EH (cell line): ENCODE measurements at regions not wholly inside any gene's neighbourhood (a gene's known extent, or its start where the extent isn't known, plus 50 kb on each side); places are given as distances from the start of the nearest gene placed in this dataset.
"Not testable (repeated sequence)": the region's sequence is repeated elsewhere in the genome, so short reads cannot be mapped to it uniquely, and the experiment has no call there.

Source experiments
- DNase-seq: peaks from one replicate; pipeline ENCODE4 v3.0.0-alpha.2; 2015; ENCODE audit warnings: low read depth

- DNase-seq = no peak
These were observed 703.4 kb downstream of the EPHA7 start for GRCh38 chr6:92715991-92716390.

DNA sequence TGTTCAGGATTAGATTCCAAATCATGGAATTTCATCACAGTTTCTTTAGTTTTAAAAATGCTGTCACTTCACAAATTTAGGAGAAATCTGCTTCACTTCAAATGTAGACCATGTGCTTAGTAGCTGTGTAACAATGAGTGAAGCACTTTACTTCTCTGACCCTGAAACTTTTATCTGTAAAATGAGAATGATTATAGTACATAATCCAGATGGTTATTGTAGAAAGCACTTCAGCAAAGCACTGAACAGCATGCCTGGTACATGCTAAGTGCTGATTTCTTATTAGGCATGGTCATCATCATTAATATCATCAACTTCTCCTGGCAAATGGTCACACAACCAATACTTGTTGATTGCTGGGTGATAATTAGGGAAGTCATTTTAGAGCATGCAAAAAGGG lies 705.0 kb downstream of the EPHA7 start:
- DNase-seq = no peak

GRCh38 chr6:92710048-92710447 lies 709.3 kb downstream of the EPHA7 start:
- no peak for DNase-seq

- no peak for DNase-seq
These were observed 710.4 kb downstream of the EPHA7 start for GRCh38 chr6:92708945-92709344.

DNA sequence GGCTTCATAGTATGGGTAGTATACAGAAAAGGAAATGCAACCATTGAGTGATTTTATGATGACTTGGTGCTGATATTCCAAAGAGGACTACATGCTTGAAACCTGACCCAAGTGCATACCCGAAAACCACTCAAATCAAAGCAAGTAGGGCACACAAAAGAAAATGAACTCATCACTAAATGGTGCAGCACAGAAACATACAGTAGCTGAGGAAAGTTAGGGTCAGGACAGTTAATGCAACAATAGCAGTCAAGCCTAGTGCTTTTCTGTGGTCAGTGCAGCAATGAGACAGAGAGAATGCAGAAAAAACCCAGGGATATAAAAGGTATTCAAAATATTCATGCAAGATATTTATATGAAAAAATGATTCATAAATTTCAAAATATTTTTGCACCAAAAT lies 711.1 kb downstream of the EPHA7 start:
- DNase-seq = no peak

- DNase-seq = no peak
These were observed 712.4 kb downstream of the EPHA7 start for GRCh38 chr6:92706976-92707375.

DNA sequence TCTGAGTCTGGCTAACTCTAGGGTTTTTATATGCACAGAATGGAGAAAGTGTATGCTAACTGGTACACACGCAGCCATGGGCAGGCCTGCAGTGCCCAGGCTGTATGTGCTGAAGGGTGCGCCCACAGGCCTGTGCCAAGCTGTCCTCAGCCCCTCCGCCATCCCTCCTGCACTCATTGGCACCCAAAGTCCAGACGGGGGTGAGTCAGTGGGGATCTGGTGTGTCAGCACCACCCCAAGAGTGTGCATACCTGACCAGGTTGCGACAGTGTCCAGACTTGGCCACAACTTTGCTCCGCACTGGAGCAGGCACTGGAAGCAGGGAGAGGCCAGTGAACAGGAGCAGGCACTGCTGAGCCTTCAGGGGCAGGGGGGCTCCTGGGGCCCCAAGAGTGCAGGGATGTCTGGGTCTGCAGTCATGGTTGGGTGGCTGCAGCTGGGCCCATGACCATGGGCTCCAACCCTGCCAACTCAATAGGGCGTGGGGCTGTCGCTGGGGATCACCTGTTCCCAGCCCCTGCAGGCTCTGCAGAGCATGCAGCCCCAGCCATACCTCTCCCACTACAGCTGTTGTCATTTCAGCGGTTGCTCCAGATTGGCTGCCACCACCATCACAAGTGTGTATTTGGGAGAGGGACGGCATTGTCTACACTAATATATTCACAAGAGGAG lies 717.8 kb downstream of the EPHA7 start:
- no peak for DNase-seq

DNA sequence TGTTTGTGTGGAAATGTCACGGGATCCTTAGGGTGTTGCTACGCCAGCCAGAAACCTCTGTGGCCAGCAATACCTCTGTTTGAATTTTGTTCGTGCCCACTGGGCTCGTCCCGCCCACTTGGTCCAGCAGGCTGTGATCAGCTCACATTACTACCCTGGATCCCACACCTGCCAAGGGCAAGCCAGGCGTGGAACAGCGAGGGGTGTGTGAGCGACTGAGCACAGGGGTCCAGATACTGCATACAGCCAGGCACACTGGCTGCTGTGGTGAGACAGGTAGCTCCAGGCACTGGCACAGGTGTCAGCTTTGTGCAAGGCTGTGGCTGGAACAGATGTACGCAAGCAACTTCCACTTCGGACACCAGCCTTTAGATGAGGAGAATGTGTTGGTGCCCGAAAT lies 718.9 kb downstream of the EPHA7 start:
- DNase-seq = no peak

GRCh38 chr6:92690997-92691599 lies 728.3 kb downstream of the EPHA7 start:
- no peak for DNase-seq

GRCh38 chr6:92688342-92688741 lies 731.0 kb downstream of the EPHA7 start:
- DNase-seq = no peak

- DNase-seq = no peak
These were observed 732.1 kb downstream of the EPHA7 start for GRCh38 chr6:92687278-92687677.

- no peak for DNase-seq
These were observed 735.0 kb downstream of the EPHA7 start for GRCh38 chr6:92684386-92684785.

- no peak for DNase-seq
These were observed 735.6 kb downstream of the EPHA7 start for GRCh38 chr6:92683748-92684147.

DNA sequence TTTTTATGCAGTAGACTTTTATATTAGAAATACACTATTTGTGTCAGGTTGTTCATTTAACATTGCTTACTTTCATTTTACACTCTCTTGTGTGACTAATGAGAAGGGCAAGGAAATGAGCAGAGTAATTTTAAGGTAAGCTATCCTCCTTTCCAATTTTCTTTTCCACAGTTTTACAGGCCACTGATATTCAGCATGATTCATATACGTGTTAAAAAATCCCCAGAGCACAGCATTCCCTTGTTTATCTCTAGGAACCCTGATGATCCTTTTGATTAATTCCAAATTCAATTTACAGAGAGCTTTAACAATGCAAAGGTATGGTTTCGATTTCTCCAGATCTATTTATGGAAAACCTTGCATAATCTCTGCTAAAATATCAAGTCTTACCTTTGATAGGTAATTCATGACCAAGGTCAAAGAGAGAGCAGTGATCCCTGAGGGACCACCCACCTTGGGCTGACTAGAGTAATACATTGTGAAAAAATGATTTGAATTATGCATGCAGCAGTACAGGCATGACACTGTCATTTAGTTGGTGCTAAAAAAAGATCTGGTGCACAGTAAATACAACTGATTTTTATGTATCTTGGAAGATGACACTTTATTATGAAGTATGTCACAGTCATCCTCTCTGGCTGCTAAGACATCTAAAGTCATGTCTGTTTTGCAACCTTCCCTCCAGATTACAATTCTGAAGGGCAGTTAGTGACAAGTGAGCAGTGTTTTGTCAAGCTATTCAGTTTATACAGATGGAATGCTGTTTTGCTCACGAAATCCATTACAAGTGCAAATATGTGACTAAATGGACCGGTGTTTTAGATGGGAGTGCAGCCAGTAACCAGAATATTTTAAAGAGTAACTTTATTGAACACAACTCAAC lies 736.6 kb downstream of the EPHA7 start:
- no peak for DNase-seq

DNA sequence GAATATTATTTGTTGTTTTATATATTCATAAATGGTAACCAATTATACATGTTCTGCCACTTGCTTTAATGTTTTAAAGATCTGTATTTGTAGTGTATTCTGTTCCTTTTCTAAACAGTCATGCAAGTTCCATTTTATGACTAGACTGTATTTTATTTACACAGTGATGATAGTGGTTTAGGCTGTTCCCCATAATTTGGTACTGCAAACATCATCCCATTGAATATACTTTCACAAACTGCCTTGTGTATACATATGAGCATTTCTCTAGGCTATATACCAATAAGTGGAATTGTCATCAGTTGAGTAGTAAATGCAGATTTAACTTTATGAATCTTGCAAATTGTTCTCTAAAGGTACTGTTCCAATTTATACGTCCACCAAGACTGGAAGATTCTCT lies 738.0 kb downstream of the EPHA7 start:
- DNase-seq = no peak

DNA sequence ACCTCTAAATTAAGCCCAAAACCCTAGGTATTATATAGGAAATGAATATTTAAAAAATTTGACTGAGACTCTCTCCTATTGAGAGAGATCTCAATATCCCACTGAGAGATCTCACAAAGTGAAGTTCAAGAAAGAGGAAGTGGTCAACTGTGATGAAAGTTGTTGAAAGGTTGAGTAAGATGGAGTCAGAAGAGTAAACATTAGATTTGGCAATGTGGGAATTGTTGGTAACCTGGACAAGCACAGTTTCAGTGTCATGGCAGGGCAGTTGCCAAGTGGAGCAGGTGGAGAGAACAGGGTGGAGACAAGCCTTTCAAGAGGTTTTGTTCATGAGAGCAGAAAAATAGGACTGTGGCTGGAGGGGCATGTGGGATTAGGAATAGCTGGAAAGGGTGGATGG lies 747.9 kb downstream of the EPHA7 start:
- DNase-seq = not testable (repeated sequence)

DNA sequence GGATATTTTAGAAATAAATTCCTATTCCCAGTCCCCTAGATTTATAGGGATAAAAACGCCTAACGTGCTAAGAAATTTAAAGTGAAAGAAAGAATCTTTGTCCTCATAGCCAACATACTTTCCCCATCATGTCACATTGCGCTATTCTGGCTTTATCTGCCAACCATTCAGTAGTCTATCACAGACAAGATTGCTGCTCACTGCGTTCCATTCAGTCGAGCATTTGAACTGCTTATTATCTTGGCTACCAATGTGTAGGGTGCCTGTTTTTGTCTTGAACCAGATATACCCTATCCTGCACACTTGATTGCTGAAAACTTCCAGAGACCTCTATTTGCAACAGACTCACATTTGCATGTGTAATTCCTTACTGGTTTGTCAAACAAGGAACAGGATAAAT lies 751.5 kb downstream of the EPHA7 start:
- DNase-seq = no peak

- DNase-seq = no peak
These were observed 770.8 kb downstream of the EPHA7 start for GRCh38 chr6:92648364-92649086.

GRCh38 chr6:92647630-92648029 lies 771.7 kb downstream of the EPHA7 start:
- no peak for DNase-seq

DNA sequence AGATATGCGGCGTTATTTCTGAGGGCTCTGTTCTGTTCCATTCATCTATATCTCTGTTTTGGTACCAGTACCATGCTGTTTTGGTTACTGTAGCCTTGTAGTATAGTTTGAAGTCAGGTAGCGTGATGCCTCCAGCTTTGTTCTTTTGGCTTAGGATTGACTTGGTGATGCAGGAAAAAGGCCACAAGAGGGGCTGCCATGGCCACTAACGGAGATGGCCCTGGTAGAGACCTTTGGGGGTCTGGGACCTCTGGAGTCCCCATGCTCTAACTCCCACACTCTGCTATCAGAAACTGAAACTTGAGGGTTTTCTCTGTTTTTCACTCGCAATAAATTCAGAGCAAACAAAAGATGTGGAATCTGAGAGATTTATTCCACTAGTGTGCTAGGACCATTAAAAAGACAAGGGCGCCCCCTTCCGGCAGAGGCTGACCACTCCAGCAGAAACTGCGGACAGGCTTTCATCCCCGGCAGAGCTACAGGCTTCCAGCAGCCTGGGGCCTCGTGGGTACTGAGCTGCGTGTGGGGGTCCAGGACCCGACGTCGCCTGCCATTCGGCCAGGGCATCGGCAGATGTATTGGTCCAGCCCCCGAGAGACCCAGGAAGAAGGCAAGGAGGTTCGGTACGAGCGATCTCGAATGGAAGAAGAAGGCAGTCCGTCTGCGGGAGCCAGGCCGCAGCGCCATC lies 775.1 kb downstream of the EPHA7 start:
- DNase-seq = not testable (repeated sequence)

DNA sequence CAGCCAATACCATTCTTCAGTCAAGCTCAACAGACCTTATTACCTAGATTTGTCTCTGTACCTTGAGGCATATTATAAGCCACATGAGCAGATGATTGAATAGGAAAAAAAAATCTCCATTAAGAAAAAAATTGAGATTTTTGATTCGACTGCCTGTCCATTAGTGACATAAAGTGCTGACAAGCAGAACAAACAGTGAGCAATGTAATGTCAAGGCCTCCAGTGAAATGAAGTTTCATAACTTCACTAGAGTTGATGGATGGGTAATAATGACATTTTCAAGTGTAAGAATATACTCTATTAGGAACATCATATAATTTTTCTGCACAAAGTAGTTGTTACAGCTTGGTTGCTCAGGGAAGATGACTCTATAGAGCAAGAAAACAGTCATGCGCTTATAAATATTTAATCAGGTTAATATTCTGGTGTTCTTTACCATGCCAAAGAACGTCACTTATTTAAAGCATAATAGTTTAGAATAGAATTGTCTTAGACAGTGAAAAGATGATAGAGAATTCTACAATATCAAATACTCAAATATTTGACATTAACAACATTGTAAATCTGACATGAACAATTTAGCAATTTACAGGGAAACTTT lies 783.7 kb downstream of the EPHA7 start:
- no peak for DNase-seq
